ENCODE measurements at regions not wholly inside any gene's neighbourhood (a gene's known extent, or its start where the extent isn't known, plus 50 kb on each side); places are given as distances from the start of the nearest gene placed in this dataset.
"Not testable (repeated sequence)": the region's sequence is repeated elsewhere in the genome, so short reads cannot be mapped to it uniquely, and the experiment has no call there.

GRCh38 chr17:15860774-15861173, 84.2 kb upstream of the ADORA2B start:
- not testable (repeated sequence) for DNase-seq (ENCODE audit: low read depth, low spot score)

- DNase-seq (ENCODE audit: low read depth, low spot score) = not testable (repeated sequence)
Observed at GRCh38 chr17:15864061-15864460, 80.9 kb upstream of the ADORA2B start.

- not testable (repeated sequence) for DNase-seq (ENCODE audit: low read depth, low spot score)
Observed at GRCh38 chr17:15864472-15864871, 80.5 kb upstream of the ADORA2B start.

- not testable (repeated sequence) for DNase-seq (ENCODE audit: low read depth, low spot score)
Observed at GRCh38 chr17:15866015-15866414, 78.9 kb upstream of the ADORA2B start.

GRCh38 chr17:15867331-15867730, 77.6 kb upstream of the ADORA2B start:
- DNase-seq (ENCODE audit: low read depth, low spot score) = not testable (repeated sequence)

- DNase-seq (ENCODE audit: low read depth, low spot score) = not testable (repeated sequence)
Observed at GRCh38 chr17:15869868-15870267, 75.1 kb upstream of the ADORA2B start.

- not testable (repeated sequence) for DNase-seq (ENCODE audit: low read depth, low spot score)
Observed at GRCh38 chr17:15872677-15873076, 72.3 kb upstream of the ADORA2B start.

GRCh38 chr17:15877882-15878500, 66.9 kb upstream of the ADORA2B start:
- DNase-seq (ENCODE audit: low read depth, low spot score) = not testable (repeated sequence)

- DNase-seq (ENCODE audit: low read depth, low spot score) = no peak
Observed at GRCh38 chr17:15882058-15882720, 62.7 kb upstream of the ADORA2B start.

- DNase-seq (ENCODE audit: low read depth, low spot score) = no peak
Observed at GRCh38 chr17:15882777-15883176, 62.2 kb upstream of the ADORA2B start.

- no peak for DNase-seq (ENCODE audit: low read depth, low spot score)
Observed at GRCh38 chr17:15883617-15884111, 61.3 kb upstream of the ADORA2B start.

GRCh38 chr17:15884731-15885130, 60.2 kb upstream of the ADORA2B start:
- DNase-seq (ENCODE audit: low read depth, low spot score) = no peak

GRCh38 chr17:15885770-15886169, 59.2 kb upstream of the ADORA2B start:
- DNase-seq (ENCODE audit: low read depth, low spot score) = no peak

- DNase-seq (ENCODE audit: low read depth, low spot score) = no peak
Observed at GRCh38 chr17:15886221-15886620, 58.7 kb upstream of the ADORA2B start.

GRCh38 chr17:15886804-15887203, 58.1 kb upstream of the ADORA2B start:
- DNase-seq (ENCODE audit: low read depth, low spot score) = no peak

GRCh38 chr17:15888436-15888835, 56.5 kb upstream of the ADORA2B start:
- no peak for DNase-seq (ENCODE audit: low read depth, low spot score)

GRCh38 chr17:15890279-15890892, 54.5 kb upstream of the ADORA2B start:
- DNase-seq (ENCODE audit: low read depth, low spot score) = no peak

- DNase-seq (ENCODE audit: low read depth, low spot score) = no peak
Observed at GRCh38 chr17:15891318-15891717, 53.6 kb upstream of the ADORA2B start.

GRCh38 chr17:15892244-15892643, 52.7 kb upstream of the ADORA2B start:
- DNase-seq (ENCODE audit: low read depth, low spot score) = no peak

GRCh38 chr17:15892731-15893657, 51.9 kb upstream of the ADORA2B start:
- DNase-seq (ENCODE audit: low read depth, low spot score) = no peak

GRCh38 chr17:15893658-15894024, 51.3 kb upstream of the ADORA2B start:
- DNase-seq (ENCODE audit: low read depth, low spot score) = no peak

GRCh38 chr17:15894258-15894657, 50.7 kb upstream of the ADORA2B start:
- no peak for DNase-seq (ENCODE audit: low read depth, low spot score)
